HAP-1 (cell line): ENCODE measurements at regions not wholly inside any gene's neighbourhood (a gene's known extent, or its start where the extent isn't known, plus 50 kb on each side); places are given as distances from the start of the nearest gene placed in this dataset.

Experiments used
- DNase-seq, 2 experiments: peaks; one replicate each; pipeline ENCODE4 v3.0.0-alpha.2; 2016 to 2020; ENCODE audit warnings: low spot score in 2 of 2
- H3K27me3 ChIP-seq: fragments of 250-450 bp; sonication (Bioruptor Pico); 2 replicates; pipeline ENCODE4 v1.5.1; 2020; ENCODE audit warnings: low read depth, mild to moderate bottlenecking, moderate library complexity
- H3K36me3 ChIP-seq: fragments of 250-450 bp; sonication (Bioruptor Pico); replicated peaks from 2 replicates; pipeline ENCODE4 v1.5.1; 2020; ENCODE audit warnings: mild to moderate bottlenecking
- H3K4me1 ChIP-seq: fragments of 250-450 bp; sonication (Bioruptor Pico); 2 replicates; pipeline ENCODE4 v1.5.1; 2020; ENCODE audit warnings: mild to moderate bottlenecking
- H3K4me3 ChIP-seq: fragments of 250-450 bp; sonication (Bioruptor Pico); 2 replicates; pipeline ENCODE4 v1.5.1; 2020; ENCODE audit warnings: mild to moderate bottlenecking, moderate library complexity
- H3K9me3 ChIP-seq: fragments of 250-450 bp; sonication (Bioruptor Pico); 2 replicates; pipeline ENCODE4 v1.5.1; 2020; ENCODE audit warnings: mild to moderate bottlenecking, moderate library complexity
- in situ Hi-C: fragments of 300-500 bp; cut with MboI; formaldehyde crosslinking; loops from 3 replicates; pipeline ENCODE4 v1.14.3; 2020; ENCODE audit warnings: low sequenced_read_pairs, inconsistent platforms, mixed read lengths

- in situ Hi-C loops = no loop called here
- no peak for DNase-seq
- Histone ChIP-seq H3K36me3 (no peaks in the 10 kb centered on the region), H3K9me3 (no peaks in the 10 kb centered on the region), H3K4me1 (no peaks in the 10 kb centered on the region; the same call in 1 of the 2 replicates), H3K4me3 (no peak overlapping the region), H3K27me3 (no peaks in the 10 kb centered on the region)
Observed at GRCh38 chr3:193863657-193864357, 270.8 kb downstream of the OPA1 start.

- in situ Hi-C loops = no loop called here
- no peak for DNase-seq
- Histone ChIP-seq H3K4me1 (no peaks in the 10 kb centered on the region; the same call in 1 of the 2 replicates), H3K4me3 (no peak overlapping the region), H3K27me3 (no peaks in the 10 kb centered on the region), H3K36me3 (no peaks in the 10 kb centered on the region), H3K9me3 (no peaks in the 10 kb centered on the region)
Observed at GRCh38 chr3:193865339-193865738, 270.6 kb upstream of the HES1 start.

GRCh38 chr3:193865896-193866480 lies 270.0 kb upstream of the HES1 start:
- no peak for DNase-seq
- in situ Hi-C loops = no loop called here
- Histone ChIP-seq H3K4me1 (no peaks in the 10 kb centered on the region; the same call in 1 of the 2 replicates), H3K4me3 (no peak overlapping the region), H3K27me3 (no peaks in the 10 kb centered on the region), H3K9me3 (no peaks in the 10 kb centered on the region), H3K36me3 (no peaks in the 10 kb centered on the region)

- no peaks in the 10 kb centered on the region for H3K9me3 ChIP-seq
- no peaks in the 10 kb centered on the region for H3K27me3 ChIP-seq
- H3K4me1 ChIP-seq = no peaks in the 10 kb centered on the region; the same call in 1 of the 2 replicates
- H3K36me3 ChIP-seq = no peaks in the 10 kb centered on the region
- H3K4me3 ChIP-seq = no peak overlapping the region
- no peak for DNase-seq
- in situ Hi-C loops = no loop called here
Observed at GRCh38 chr3:193868590-193868989, 267.4 kb upstream of the HES1 start.

GRCh38 chr3:193869221-193870201 lies 266.4 kb upstream of the HES1 start:
- H3K36me3 ChIP-seq = no peaks in the 10 kb centered on the region
- no peaks in the 10 kb centered on the region; the same call in 1 of the 2 replicates for H3K4me1 ChIP-seq
- H3K27me3 ChIP-seq = no peaks in the 10 kb centered on the region
- no peaks in the 10 kb centered on the region for H3K9me3 ChIP-seq
- in situ Hi-C loops = no loop called here
- H3K4me3 ChIP-seq = no peak overlapping the region
- DNase-seq = no peak

GRCh38 chr3:193870376-193871219 lies 265.4 kb upstream of the HES1 start:
- no peaks in the 10 kb centered on the region; the same call in 1 of the 2 replicates for H3K4me1 ChIP-seq
- in situ Hi-C loops = no loop called here
- DNase-seq = no peak

GRCh38 chr3:193871220-193871485 lies 264.8 kb upstream of the HES1 start:
- in situ Hi-C loops = no loop called here
- H3K9me3 ChIP-seq = no peaks in the 10 kb centered on the region
- no peaks in the 10 kb centered on the region for H3K4me1 ChIP-seq

More at GRCh38 chr3:193870376-193871219, 265.4 kb upstream of the HES1 start:
- no peaks in the 10 kb centered on the region for H3K36me3 ChIP-seq
- H3K27me3 ChIP-seq = no peaks in the 10 kb centered on the region
- no peaks in the 10 kb centered on the region for H3K9me3 ChIP-seq
- no peak overlapping the region for H3K4me3 ChIP-seq

GRCh38 chr3:193872265-193872753 lies 263.6 kb upstream of the HES1 start:
- in situ Hi-C loops = no loop called here
- Histone ChIP-seq H3K36me3 (no peaks in the 10 kb centered on the region), H3K4me1 (no peaks in the 10 kb centered on the region), H3K9me3 (no peaks in the 10 kb centered on the region), H3K4me3 (no peak overlapping the region), H3K27me3 (no peaks in the 10 kb centered on the region)
- DNase-seq = no peak

More at GRCh38 chr3:193871220-193871485, 264.8 kb upstream of the HES1 start:
- Histone ChIP-seq H3K36me3 (no peaks in the 10 kb centered on the region), H3K27me3 (no peaks in the 10 kb centered on the region), H3K4me3 (no peak overlapping the region)
- no peak for DNase-seq

- in situ Hi-C loops = no loop called here
- Histone ChIP-seq H3K4me3 (no peak overlapping the region), H3K36me3 (no peaks in the 10 kb centered on the region), H3K9me3 (no peaks in the 10 kb centered on the region), H3K4me1 (peaks cover 7% of the 10 kb centered on the region), H3K27me3 (no peaks in the 10 kb centered on the region)
- DNase-seq = no peak
Observed at GRCh38 chr3:193873426-193874201, 262.3 kb upstream of the HES1 start.

- Histone ChIP-seq H3K4me1 (peaks cover 7% of the 10 kb centered on the region), H3K4me3 (no peak overlapping the region), H3K36me3 (no peaks in the 10 kb centered on the region), H3K9me3 (no peaks in the 10 kb centered on the region), H3K27me3 (no peaks in the 10 kb centered on the region)
- no peak for DNase-seq
- in situ Hi-C loops = no loop called here
Observed at GRCh38 chr3:193874512-193874911, 261.4 kb upstream of the HES1 start.

GRCh38 chr3:193874997-193875593 lies 260.9 kb upstream of the HES1 start:
- peaks cover 7% of the 10 kb centered on the region for H3K4me1 ChIP-seq
- H3K4me3 ChIP-seq = no peak overlapping the region
- no peaks in the 10 kb centered on the region for H3K9me3 ChIP-seq
- H3K36me3 ChIP-seq = no peaks in the 10 kb centered on the region
- H3K27me3 ChIP-seq = no peaks in the 10 kb centered on the region
- DNase-seq = no peak
- in situ Hi-C loops = no loop called here

- no peaks in the 10 kb centered on the region for H3K36me3 ChIP-seq
- in situ Hi-C loops = no loop called here
- H3K9me3 ChIP-seq = no peaks in the 10 kb centered on the region
- no peak overlapping the region for H3K4me3 ChIP-seq
- no peaks in the 10 kb centered on the region for H3K27me3 ChIP-seq
- no peak for DNase-seq
- peaks cover 7% of the 10 kb centered on the region for H3K4me1 ChIP-seq
Observed at GRCh38 chr3:193875601-193876321, 260.2 kb upstream of the HES1 start.
